HG03521 (cell line): ENCODE measurements at regions not wholly inside any gene's neighbourhood (a gene's known extent, or its start where the extent isn't known, plus 50 kb on each side); places are given as distances from the start of the nearest gene placed in this dataset.
"Not testable (repeated sequence)": the region's sequence is repeated elsewhere in the genome, so short reads cannot be mapped to it uniquely, and the experiment has no call there.

Source experiments
- ATAC-seq: cut with Tn5 transposase; IDR thresholded peaks from one replicate; pipeline ENCODE4 v1.9.1; 2021; ENCODE audit warnings: mild to moderate bottlenecking, moderate library complexity; ENCODE audit not compliant: unreplicated experiment

- ATAC-seq: no peak
Measured at GRCh38 chr1:181251713-181252075, 163.2 kb downstream of the IER5 start.

GRCh38 chr1:181253601-181254000, 165.1 kb downstream of the IER5 start:
- ATAC-seq: not testable (repeated sequence)

- no peak for ATAC-seq
Measured at GRCh38 chr1:181255270-181255929, 166.9 kb downstream of the IER5 start.

- ATAC-seq: peak; percentile 85
Measured at GRCh38 chr1:181257117-181257516, 168.6 kb downstream of the IER5 start.

- ATAC-seq: no peak
Measured at GRCh38 chr1:181259026-181259745, 170.7 kb downstream of the IER5 start.

- ATAC-seq: no peak
Measured at GRCh38 chr1:181260271-181260670, 171.8 kb downstream of the IER5 start.

GRCh38 chr1:181260994-181261393, 172.5 kb downstream of the IER5 start:
- ATAC-seq: no peak

GRCh38 chr1:181262069-181262468, 173.6 kb downstream of the IER5 start:
- ATAC-seq: no peak

- ATAC-seq: no peak
Measured at GRCh38 chr1:181263444-181263843, 174.9 kb downstream of the IER5 start.

GRCh38 chr1:181264821-181265220, 176.3 kb downstream of the IER5 start:
- no peak for ATAC-seq

- ATAC-seq: no peak
Measured at GRCh38 chr1:181284978-181285377, 196.5 kb downstream of the IER5 start.

- no peak for ATAC-seq
Measured at GRCh38 chr1:181295217-181295616, 188.1 kb upstream of the CACNA1E start.

- no peak for ATAC-seq
Measured at GRCh38 chr1:181296180-181296579, 187.1 kb upstream of the CACNA1E start.

GRCh38 chr1:181308098-181308497, 175.2 kb upstream of the CACNA1E start:
- no peak for ATAC-seq

- no peak for ATAC-seq
Measured at GRCh38 chr1:181310560-181310959, 172.8 kb upstream of the CACNA1E start.

- ATAC-seq: no peak
Measured at GRCh38 chr1:181312946-181313345, 170.4 kb upstream of the CACNA1E start.

- ATAC-seq: no peak
Measured at GRCh38 chr1:181313466-181313865, 169.9 kb upstream of the CACNA1E start.

- no peak for ATAC-seq
Measured at GRCh38 chr1:181314010-181314409, 169.3 kb upstream of the CACNA1E start.

GRCh38 chr1:181314959-181315358, 168.4 kb upstream of the CACNA1E start:
- no peak for ATAC-seq

- ATAC-seq: no peak
Measured at GRCh38 chr1:181317261-181317930, 165.9 kb upstream of the CACNA1E start.

GRCh38 chr1:181318022-181318857, 165.1 kb upstream of the CACNA1E start:
- no peak for ATAC-seq
